ENCODE measurements at regions not wholly inside any gene's neighbourhood (a gene's known extent, or its start where the extent isn't known, plus 50 kb on each side); places are given as distances from the start of the nearest gene placed in this dataset.

DNA sequence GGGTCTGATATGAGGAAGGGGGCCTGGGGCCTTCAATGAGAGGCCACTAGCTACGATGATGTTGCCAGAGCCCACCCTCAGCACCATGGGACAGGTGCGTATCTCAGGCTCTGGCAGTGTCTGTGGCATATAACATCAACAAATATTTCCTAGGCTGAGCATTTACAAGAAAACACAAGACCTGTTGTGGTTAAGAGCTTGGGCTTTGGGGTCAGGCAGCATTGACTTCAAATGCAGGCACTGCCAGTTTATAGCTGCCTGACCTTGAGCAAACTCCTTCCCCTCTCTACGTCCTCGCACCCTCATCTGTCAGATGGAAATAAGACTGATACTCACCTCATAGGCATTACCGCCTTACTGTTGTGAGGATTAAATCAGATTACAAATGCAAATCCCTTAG lies 156.0 kb downstream of the KATNAL1 start:
- no peak for DNase-seq (ENCODE audit: extremely low read depth, low read depth)

DNA sequence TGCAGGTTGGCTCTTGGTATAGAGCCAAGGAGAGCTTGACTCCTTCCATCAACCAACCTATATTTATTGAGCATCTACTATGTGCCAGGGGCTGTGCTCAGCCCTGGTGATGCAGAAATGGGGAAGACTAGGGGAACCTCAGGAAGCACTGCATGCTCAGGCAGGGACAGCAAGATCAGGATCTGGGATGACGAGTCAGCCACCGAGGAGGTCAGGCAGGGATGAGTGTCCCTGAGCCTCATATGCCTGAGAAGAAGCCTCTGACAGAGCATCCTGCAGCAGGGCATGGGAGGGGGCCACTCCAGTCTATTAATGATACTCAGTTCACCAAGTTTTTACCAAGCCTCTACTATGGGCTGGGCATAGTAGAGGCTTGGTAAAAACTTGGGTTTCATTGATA lies 158.1 kb downstream of the KATNAL1 start:
- TF ChIP-seq, protein P1, sequence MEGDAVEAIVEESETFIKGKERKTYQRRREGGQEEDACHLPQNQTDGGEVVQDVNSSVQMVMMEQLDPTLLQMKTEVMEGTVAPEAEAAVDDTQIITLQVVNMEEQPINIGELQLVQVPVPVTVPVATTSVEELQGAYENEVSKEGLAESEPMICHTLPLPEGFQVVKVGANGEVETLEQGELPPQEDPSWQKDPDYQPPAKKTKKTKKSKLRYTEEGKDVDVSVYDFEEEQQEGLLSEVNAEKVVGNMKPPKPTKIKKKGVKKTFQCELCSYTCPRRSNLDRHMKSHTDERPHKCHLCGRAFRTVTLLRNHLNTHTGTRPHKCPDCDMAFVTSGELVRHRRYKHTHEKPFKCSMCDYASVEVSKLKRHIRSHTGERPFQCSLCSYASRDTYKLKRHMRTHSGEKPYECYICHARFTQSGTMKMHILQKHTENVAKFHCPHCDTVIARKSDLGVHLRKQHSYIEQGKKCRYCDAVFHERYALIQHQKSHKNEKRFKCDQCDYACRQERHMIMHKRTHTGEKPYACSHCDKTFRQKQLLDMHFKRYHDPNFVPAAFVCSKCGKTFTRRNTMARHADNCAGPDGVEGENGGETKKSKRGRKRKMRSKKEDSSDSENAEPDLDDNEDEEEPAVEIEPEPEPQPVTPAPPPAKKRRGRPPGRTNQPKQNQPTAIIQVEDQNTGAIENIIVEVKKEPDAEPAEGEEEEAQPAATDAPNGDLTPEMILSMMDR (IDR thresholded peaks at IDR 0.05; ENCODE audit: low read depth, low read length, missing control alignments): no peak
- no peak for DNase-seq (ENCODE audit: extremely low read depth, low read depth)
- no peak overlapping the region for H3K4me3 ChIP-seq (replicated peaks; ENCODE audit: low read depth, low read length)

More for the DNA sequence above, 156.0 kb downstream of the KATNAL1 start:
- TF ChIP-seq, protein P1 (IDR thresholded peaks at IDR 0.05; ENCODE audit: low read depth, low read length, missing control alignments): no peak
- H3K4me3 ChIP-seq (replicated peaks; ENCODE audit: low read depth, low read length): no peak overlapping the region

DNA sequence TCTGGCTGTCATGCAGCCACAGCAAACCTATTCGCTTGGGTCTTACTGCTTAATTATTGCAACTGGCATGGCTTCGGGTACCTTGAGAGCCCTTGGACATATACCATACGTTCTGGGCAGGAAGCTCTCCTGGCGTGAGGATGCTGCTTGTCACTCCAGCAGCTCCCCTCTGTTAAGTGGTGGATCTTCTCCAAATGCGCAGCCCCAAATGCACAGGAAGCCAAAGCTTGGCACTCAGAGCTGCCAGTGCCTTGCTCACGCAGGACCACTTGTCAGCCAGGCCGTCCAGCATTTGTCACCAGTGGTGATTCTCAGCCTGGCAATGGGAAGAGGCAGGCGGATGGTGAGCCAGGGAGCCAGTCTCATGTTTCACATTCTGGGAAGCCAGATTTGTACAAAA lies 158.6 kb downstream of the KATNAL1 start:
- TF ChIP-seq, protein P1 (IDR thresholded peaks at IDR 0.05; ENCODE audit: low read depth, low read length, missing control alignments): no peak
- DNase-seq (ENCODE audit: extremely low read depth, low read depth): no peak
- no peak overlapping the region for H3K4me3 ChIP-seq (replicated peaks; ENCODE audit: low read depth, low read length)

DNA sequence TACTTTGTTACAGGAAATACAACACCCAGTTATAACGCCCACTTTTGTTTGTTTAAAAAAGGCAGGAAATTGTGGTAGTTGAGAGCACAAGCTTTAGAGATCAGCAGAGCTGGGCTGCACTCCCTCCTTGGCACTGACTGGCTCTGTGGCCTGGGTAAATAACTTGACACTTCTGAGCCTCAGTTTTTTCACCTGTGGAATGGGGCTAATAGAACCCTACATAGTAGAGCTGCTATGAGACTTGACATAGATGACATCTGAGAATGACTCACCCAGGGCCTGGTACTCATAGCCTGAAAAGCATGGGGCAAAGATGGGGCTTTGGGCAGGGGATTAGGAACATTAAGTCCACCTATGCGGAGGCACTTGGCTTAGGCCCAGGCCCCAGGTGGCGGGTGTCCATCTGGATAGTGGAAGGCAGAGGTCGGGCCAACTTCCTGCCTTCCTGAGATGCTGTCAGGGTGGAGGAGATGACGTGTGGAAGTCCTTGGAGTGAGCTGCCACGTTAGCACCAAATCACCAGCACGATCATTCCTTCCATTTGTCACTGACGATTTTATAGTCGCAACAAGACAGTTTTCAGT lies 159.1 kb downstream of the KATNAL1 start:
- no peak overlapping the region for H3K4me3 ChIP-seq (replicated peaks; ENCODE audit: low read depth, low read length)
- DNase-seq (ENCODE audit: extremely low read depth, low read depth): no peak
- TF ChIP-seq, protein P1 (IDR thresholded peaks at IDR 0.05; ENCODE audit: low read depth, low read length, missing control alignments): no peak

DNA sequence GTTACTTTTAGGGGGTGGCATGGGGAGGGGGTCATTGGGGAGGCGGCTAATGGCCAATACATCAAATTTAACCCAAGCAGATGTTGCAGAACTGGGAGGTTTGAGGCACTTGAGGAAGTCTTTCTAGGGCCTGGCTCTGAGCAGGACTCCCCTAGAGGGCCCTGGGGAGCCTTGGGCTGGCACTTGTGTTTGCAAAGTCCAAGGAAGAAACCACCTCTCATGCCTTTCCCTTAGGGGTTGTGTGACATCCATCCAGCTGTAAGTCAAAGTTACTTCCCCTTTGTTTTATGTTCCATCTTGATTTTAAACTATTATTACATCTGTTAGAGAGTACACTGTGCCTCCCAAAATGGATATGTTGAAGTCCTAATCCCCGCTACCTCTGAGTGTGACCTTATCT lies 159.9 kb downstream of the KATNAL1 start:
- H3K4me3 ChIP-seq (replicated peaks; ENCODE audit: low read depth, low read length): no peak overlapping the region
- TF ChIP-seq, protein P1 (IDR thresholded peaks at IDR 0.05; ENCODE audit: low read depth, low read length, missing control alignments): no peak
- DNase-seq (ENCODE audit: extremely low read depth, low read depth): no peak

DNA sequence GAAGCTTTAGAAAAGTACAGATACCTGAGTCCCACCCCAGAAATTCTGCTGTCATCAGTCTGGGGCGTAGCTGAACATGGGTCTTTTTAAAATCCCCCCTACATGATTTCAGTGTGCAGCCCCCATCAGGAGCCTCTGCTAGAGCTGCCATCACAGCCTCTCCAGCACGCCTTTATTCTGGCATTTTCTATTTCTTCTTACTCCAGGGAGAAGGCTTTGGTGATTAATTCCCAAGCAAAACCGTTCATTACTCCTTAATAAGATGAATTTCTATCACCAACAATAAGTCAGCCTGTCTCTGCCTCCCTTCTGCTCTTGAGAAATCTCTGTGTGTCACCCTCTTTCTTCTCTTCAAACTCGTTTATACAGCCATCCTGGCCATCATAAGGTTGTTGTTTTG lies 160.3 kb downstream of the KATNAL1 start:
- H3K4me3 ChIP-seq (replicated peaks; ENCODE audit: low read depth, low read length): no peak overlapping the region
- TF ChIP-seq, protein P1 (IDR thresholded peaks at IDR 0.05; ENCODE audit: low read depth, low read length, missing control alignments): no peak
- no peak for DNase-seq (ENCODE audit: extremely low read depth, low read depth)

Measured in HFF-Myc (cell line).